Right renal pelvis (tissue), 4 donors: ENCODE measurements at regions not wholly inside any gene's neighbourhood (a gene's known extent, or its start where the extent isn't known, plus 50 kb on each side); places are given as distances from the start of the nearest gene placed in this dataset.
A peak's percentile ranks its signal among the peaks of the same experiment; 100 is the strongest.

Source experiments
- DNase-seq, 4 donors: peaks; one replicate each; pipeline ENCODE4 v3.0.0-alpha.2; 2013; ENCODE audit warnings: low read depth in 4 of 4, low spot score in 3 of 4, missing footprints in 1 of 4

GRCh38 chr5:88144219-88145001 lies 124.2 kb downstream of the TMEM161B start:
- no peak for DNase-seq

GRCh38 chr5:88143693-88144218 lies 124.9 kb downstream of the TMEM161B start:
- DNase-seq, result no peak

DNA sequence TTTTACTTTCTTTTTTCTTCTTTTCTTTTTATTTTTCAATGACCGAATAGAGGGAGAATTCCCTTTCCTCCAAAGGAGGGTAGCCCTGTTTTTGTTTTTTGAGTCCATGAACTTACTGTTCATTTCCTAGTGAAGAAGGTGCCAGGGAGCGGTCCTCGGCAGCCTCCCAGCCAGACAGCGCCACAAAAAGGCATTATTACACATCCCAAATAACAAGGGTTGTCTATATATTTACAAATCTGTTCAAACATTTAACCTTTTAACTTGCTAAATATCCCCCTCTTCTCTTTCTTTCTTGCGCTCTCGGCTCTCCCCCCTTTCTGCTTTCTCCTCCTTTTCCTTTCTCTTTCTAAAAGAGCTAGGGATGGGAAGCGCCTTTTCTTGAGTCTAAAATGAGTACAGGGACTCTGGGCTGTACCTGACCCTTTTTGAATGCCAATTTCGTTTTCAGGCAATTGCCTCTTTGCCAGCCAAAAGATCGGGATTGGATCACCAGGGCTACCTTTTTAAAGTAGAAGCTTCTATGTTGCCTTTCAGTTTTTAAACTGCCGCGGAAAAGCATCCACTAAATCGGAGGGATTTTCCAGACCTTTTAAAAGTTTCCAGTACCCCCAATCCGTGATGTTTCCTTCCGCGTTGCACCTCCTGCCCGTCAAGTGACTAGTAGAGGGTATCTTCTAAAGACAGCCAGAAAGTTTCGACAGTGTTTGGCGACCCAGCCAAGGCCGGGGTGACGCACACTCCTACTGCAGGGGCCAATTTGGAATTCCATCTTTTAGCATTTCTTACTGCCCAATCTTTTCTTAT lies 125.6 kb downstream of the TMEM161B start:
- DNase-seq, result no peak

DNA sequence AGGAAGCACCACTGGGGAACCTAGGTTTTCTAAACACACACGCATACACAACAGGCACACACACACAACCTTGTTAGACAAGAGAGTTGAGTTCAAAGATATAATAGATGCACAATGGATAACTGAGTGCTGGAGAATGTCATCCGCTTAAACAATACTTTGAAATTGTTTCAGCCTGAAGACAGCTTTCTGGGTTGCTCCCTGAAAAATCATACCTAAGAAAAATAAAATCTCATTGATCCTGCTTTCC lies 126.1 kb downstream of the TMEM161B start:
- DNase-seq, result no peak

DNA sequence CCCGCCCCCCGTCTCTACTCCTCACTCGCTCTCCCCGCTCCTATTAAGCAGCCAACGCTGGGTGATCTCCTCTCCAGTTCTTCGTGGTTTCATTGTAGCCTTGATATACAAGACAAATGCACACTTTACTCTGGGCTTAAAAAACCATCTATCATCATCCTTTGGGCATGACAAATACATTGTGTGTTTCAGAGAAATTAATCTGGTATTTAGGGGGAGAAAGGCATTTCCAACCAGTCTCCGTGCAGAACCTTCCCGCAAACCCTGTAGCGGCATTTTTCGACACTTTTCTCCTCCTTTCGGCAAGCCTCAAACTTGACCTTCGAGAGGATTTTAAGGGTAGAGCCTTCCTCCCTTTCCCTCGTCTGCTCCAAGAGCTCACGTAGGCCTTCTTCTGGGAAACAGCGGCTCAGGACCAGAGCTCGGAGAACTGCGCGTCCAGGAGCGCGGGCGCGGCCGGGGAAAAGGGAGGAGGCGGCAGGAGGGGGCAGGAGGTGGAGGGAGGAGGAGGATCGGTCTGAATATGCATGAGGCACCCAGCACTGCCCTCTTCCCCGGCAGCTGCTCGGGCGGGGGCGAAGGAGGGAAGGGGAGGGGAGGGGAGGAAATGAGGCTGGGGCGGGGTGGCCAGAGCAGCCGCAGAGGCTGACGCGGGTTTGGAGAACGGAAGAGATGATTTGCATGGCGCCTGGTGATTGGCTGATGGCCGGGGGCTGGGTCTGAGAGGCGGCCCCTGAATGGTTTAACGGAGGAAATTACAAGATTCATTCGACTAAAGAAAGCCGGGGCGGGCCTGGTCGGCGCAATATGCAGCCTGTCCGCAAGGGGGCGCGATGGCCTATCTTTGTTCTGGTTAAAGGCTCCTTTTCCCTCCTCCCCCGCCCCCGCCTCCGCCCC lies 127.5 kb downstream of the TMEM161B start:
- DNase-seq, result peak; percentile 76 to 88 (median 86)

GRCh38 chr5:88140396-88140855 lies 128.2 kb downstream of the TMEM161B start:
- DNase-seq, result no peak

DNA sequence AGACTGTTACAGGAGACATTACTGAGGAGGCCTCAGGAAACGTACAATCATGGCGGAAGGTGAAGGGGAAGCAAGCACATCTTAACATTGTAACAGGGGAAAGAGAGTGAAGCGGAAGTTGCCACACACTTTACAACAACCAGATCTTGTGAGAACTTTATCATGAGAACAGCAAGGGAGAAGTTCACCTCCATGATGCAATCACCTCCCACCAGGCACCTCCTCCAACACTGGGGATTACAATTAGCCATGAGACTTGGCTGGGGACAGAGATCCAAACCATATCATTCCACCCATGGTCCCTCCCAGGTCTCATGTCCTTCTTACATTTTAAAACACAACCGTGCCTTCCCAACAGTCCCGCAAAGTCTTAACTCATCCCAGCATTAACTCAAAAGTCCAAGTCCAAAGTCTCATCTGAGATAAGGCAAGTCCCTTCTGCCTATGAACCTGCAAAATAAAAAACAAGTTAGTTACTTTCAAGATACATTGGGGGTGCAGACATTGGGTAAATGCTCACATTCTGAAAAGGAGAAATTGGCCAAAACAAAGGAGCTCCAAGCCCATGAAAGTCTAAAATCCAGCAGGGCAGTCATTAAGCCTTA lies 138.3 kb downstream of the TMEM161B start:
- DNase-seq, result no peak

GRCh38 chr5:88128813-88129212 lies 139.8 kb downstream of the TMEM161B start:
- DNase-seq, result no peak

GRCh38 chr5:88119535-88120125 lies 149.0 kb downstream of the TMEM161B start:
- no peak for DNase-seq

- no peak for DNase-seq
Observed at GRCh38 chr5:88118179-88118578, 150.5 kb downstream of the TMEM161B start.

DNA sequence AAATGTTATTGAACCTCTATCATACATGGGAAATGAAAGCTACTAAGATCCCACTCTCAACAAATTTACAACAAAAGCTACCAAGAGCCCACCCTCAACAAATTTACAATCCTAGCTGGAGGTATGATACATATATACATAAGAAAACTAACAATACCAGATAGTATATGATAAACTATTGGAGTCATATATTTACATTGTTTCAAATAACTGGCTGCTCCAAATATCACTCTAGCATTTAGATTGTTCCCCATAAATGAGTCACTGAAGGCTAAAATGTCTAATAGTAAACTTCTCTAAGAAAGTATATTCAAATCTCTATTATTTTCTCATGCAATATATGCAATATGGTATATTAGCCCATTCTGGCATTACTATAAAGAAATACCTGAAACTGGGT lies 151.1 kb downstream of the TMEM161B start:
- DNase-seq, result no peak

GRCh38 chr5:88116396-88116795 lies 152.2 kb downstream of the TMEM161B start:
- no peak for DNase-seq

DNA sequence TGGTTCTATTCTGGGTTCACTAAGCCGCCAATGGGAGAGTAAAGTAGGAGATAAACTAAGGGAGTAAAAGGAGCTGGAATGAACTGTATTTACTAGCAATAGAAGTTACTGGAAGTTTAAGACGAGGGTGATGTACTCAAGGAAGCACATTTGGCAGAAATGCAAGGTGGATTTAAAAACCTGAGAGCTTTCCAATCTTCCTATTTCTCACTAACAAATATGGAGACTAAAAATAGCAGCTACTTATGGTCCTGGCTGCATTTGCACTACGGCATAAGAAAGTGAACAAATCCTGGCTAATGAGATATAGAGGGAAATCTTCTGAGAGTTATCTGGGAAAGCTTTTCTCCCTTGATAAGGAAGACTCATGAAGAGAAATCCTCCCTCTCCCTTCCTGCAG lies 153.4 kb downstream of the TMEM161B start:
- DNase-seq, result no peak

DNA sequence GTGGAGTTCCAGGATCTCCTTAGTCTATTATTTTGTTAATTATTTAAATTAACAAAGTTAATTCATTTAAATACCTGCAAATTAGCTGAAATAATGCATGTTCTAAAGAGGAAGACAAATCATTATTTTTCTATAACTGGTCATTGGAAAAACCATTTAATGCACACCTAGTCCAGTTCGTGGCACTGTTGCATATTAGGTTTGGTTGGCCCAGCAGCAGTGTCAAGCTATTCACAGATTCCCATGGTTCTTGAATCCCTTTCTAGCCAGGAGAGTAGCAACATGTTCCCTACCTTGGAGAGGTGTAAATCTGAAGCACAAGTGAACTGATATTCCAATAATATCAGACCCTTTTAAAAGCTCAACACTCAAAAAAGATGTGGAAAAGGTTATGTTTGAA lies 155.2 kb downstream of the TMEM161B start:
- no peak for DNase-seq

DNA sequence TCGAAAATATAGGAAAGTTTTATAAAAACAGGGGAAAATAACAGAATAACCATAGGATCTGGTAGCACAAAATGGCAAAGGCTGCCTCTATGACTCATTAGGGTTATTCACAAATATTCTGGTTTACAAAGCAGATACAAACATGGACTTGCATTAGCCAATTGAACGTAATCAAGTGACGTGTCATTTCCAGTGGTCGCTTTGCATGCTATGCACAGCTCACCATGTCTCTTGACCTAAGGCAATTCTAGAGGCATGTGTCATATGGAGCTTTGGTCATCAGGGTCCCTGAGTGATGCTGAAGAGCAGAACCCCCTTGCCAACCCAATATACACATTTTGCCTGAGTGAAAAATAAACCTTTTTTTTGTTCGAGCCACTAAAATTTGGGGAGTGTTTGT lies 158.8 kb downstream of the TMEM161B start:
- no peak for DNase-seq

- DNase-seq, result no peak
Observed at GRCh38 chr5:88108490-88109279, 160.0 kb downstream of the TMEM161B start.

GRCh38 chr5:88094906-88095496 lies 173.6 kb downstream of the TMEM161B start:
- no peak for DNase-seq

DNA sequence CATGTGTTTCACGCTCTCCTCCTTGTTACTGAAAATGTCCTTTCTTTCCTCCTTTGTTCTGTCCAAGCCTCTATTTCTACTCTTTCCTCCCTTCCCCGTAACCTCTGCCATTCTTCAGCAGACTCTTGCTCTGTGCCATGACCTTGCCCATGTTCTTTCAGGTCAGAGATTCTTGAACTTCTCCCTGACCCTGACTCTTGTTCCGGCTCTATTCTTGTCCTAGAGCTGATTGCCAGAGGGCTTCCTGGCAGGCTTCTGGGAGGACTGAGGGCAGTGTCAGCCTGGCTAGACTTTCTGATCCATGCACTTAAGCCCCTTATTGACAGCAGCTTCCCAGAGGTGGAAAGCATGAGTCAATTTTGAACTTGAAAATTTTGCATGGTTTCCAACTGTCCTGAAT lies 174.2 kb downstream of the TMEM161B start:
- no peak for DNase-seq

GRCh38 chr5:88093765-88094164 lies 174.9 kb downstream of the TMEM161B start:
- no peak for DNase-seq
